GM10248 (cell line): ENCODE measurements at regions not wholly inside any gene's neighbourhood (a gene's known extent, or its start where the extent isn't known, plus 50 kb on each side); places are given as distances from the start of the nearest gene placed in this dataset.

Source experiments
- CTCF ChIA-PET: fragments of 300-600 bp; sonication (Branson Sonifier 250); formaldehyde crosslinking; extraction: SDS; loops from one replicate; lab custom pipeline; 2021; ENCODE audit warnings: antibody characterized with exemption; lab: Yijun Ruan, JAX
- POLR2A ChIA-PET: fragments of 350-650 bp; sonication (Branson Sonifier 250); formaldehyde crosslinking; extraction: SDS; loops from one replicate; lab custom pipeline; 2020; ENCODE audit warnings: antibody characterized with exemption; lab: Yijun Ruan, JAX
- DNase-seq: peaks from one replicate; pipeline ENCODE4 v3.0.0; 2012; ENCODE audit errors: extremely low spot score
- TF ChIP-seq, protein P1 (sequence below): IDR thresholded peaks from 2 replicates; pipeline ENCODE4 v1.5.1; 2012; ENCODE audit warnings: mild to moderate bottlenecking, low read depth; ENCODE audit errors: extremely low read depth, missing control alignments, control extremely low read depth

DNA sequence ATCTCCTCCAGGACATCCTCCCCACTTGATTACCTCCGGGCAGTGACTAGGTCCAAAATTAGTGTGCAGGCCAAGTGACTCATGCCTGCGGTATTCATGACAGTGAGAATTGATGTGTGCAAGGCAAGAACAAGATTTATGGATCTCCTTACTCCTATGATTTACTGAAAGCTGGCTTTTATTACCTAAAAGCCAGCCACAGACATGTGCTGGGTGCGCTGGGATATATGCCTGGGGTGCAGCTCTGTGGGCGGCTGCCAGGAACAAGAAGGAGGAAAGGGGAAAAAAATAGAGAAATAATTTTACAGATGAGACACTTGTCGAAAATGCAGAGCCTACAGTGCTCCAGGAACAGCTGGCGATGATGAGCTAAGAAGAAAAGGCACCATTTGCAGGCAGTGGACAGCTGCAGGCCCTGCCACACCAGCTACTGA, 359.3 kb downstream of the CMPK2 start:
- TF ChIP-seq, protein P1, sequence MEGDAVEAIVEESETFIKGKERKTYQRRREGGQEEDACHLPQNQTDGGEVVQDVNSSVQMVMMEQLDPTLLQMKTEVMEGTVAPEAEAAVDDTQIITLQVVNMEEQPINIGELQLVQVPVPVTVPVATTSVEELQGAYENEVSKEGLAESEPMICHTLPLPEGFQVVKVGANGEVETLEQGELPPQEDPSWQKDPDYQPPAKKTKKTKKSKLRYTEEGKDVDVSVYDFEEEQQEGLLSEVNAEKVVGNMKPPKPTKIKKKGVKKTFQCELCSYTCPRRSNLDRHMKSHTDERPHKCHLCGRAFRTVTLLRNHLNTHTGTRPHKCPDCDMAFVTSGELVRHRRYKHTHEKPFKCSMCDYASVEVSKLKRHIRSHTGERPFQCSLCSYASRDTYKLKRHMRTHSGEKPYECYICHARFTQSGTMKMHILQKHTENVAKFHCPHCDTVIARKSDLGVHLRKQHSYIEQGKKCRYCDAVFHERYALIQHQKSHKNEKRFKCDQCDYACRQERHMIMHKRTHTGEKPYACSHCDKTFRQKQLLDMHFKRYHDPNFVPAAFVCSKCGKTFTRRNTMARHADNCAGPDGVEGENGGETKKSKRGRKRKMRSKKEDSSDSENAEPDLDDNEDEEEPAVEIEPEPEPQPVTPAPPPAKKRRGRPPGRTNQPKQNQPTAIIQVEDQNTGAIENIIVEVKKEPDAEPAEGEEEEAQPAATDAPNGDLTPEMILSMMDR = no peak
- ChIA-PET CTCF (interaction anchor here (1.3 kb wide), 1 partner anchor 10 kb away, joined by 4 read pairs; no protein-coding TSS in a partner anchor), POLR2A (no interaction called here)
- no peak for DNase-seq

- DNase-seq = no peak
- CTCF ChIA-PET = interaction anchor here (1.3 kb wide), 1 partner anchor 9 kb away, joined by 4 read pairs; no protein-coding TSS in a partner anchor
- POLR2A ChIA-PET = no interaction called here
- TF ChIP-seq, protein P1 = no peak
Observed at GRCh38 chr2:6506859-6507258, 358.8 kb downstream of the CMPK2 start.

DNA sequence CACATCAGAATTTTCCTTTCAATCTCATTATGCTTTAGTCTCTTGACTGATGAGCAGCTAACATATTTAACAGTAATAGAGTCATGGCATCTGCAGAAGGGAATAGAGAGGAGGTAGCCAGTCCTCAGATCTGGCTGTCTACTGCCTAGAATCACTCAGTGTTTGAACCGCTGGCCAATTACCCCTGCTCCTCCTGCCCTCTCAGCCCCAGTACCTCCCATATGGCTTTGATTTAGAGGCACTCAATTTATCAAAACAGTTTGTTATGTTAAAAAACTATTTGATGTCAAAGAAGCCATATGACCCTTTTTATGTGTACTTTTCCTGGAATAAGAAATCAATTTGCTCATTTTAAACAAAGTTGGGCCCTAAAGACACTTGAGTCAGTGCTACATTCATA, 355.2 kb downstream of the CMPK2 start:
- TF ChIP-seq, protein P1 = no peak
- DNase-seq = no peak
- CTCF ChIA-PET = interaction anchor here (1.1 kb wide), 1 partner anchor 34 kb away, joined by 3 read pairs; no protein-coding TSS in a partner anchor
- POLR2A ChIA-PET = no interaction called here

- TF ChIP-seq, protein P1 = no peak
- ChIA-PET POLR2A (no interaction called here), CTCF (no interaction called here)
- DNase-seq = no peak
Observed at GRCh38 chr2:6512589-6512988, 353.1 kb downstream of the CMPK2 start.

- ChIA-PET CTCF (interaction anchor here (1.7 kb wide), 1 partner anchor 10 kb away, joined by 4 read pairs; no protein-coding TSS in a partner anchor), POLR2A (no interaction called here)
- TF ChIP-seq, protein P1 = no peak
- DNase-seq = no peak
Observed at GRCh38 chr2:6516674-6517073, 349.0 kb downstream of the CMPK2 start.

GRCh38 chr2:6518361-6518760, 347.3 kb downstream of the CMPK2 start:
- DNase-seq = no peak
- ChIA-PET POLR2A (no interaction called here), CTCF (no interaction called here)
- TF ChIP-seq, protein P1 = no peak
